GM12878 (cell line): ENCODE measurements at regions not wholly inside any gene's neighbourhood (a gene's known extent, or its start where the extent isn't known, plus 50 kb on each side); places are given as distances from the start of the nearest gene placed in this dataset.

Source experiments
- ATAC-seq: fragments of 200-7000 bp; cut with Tn5 transposase; 3 replicates; pipeline ENCODE4 v1.9.1; 2020; ENCODE audit warnings: mild to moderate bottlenecking, moderate library complexity
- BruUV-seq: library from RNA; stranded (reverse); fragments of 400-500 nt; replicated peaks from 2 replicates; lab custom pipeline; 2021; lab: Mats Ljungman, UMichigan
- CTCF ChIA-PET: fragments of 300-600 bp; sonication (Branson Sonifier 250); formaldehyde crosslinking; extraction: SDS; loops from one replicate; lab custom pipeline; 2021; ENCODE audit warnings: inconsistent platforms; lab: Yijun Ruan, JAX
- POLR2A ChIA-PET: fragments of 350-600 bp; formaldehyde crosslinking; extraction: SDS; loops from one replicate; lab custom pipeline; 2021; ENCODE audit warnings: inconsistent platforms; lab: Charles Lee
- RAD21 ChIA-PET: fragments of 300-600 bp; sonication (Branson Sonifier 250); formaldehyde crosslinking; loops from one replicate; lab custom pipeline; 2023; ENCODE audit warnings: antibody characterized with exemption; ENCODE audit not compliant: unreplicated experiment; lab: Charles Lee
- SMC1A ChIA-PET: fragments of 300-600 bp; sonication (Branson Sonifier 250); formaldehyde crosslinking; loops from one replicate; lab custom pipeline; 2023; ENCODE audit not compliant: unreplicated experiment, uncharacterized antibody; lab: Charles Lee
- DNase-seq: peaks from one replicate; pipeline ENCODE4 v3.0.0-alpha.2; 2011; ENCODE audit warnings: low read depth, low spot score
- FAIRE-seq: peaks from 3 replicates; lab custom pipeline; 2011; peaks lifted over from hg19 to GRCh38; lab: Jason Lieb, UNC
- H2AFZ ChIP-seq: 2 replicates; pipeline ENCODE4 v1.6.0; 2011; ENCODE audit warnings: low read depth, low read length, control low read depth; ENCODE audit not compliant: control insufficient read depth
- H3K27ac ChIP-seq: 2 replicates; pipeline ENCODE4 v1.5.1; 2011; ENCODE audit warnings: control low read depth; ENCODE audit not compliant: control insufficient read depth, insufficient read depth
- H3K27me3 ChIP-seq, 2 experiments: replicated peaks in 1 of 2; 2 replicates each; pipeline versions ENCODE4 v1.6.0 to v1.6.1; 2011; ENCODE audit warnings: low read length in 1 of 2; ENCODE audit not compliant: control insufficient read depth in 2 of 2, insufficient read depth in 2 of 2
- H3K36me3 ChIP-seq, 2 experiments: 2 replicates each; pipeline ENCODE4 v1.5.1; 2011; ENCODE audit warnings: low read length in 1 of 2; ENCODE audit not compliant: control insufficient read depth in 2 of 2, insufficient read depth in 2 of 2
- H3K4me1 ChIP-seq: 2 replicates; pipeline ENCODE4 v1.6.1; 2011; ENCODE audit warnings: mild to moderate bottlenecking, low read length, moderate library complexity, mixed read lengths; ENCODE audit not compliant: control insufficient read depth, insufficient read depth
- H3K4me2 ChIP-seq: 2 replicates; pipeline ENCODE4 v1.6.0; 2011; ENCODE audit warnings: control low read depth; ENCODE audit not compliant: control insufficient read depth, insufficient read depth
- H3K4me3 ChIP-seq: fragments of 200-600 bp; sonication (generic); 2 replicates; pipeline ENCODE4 v1.5.1; 2016
- H3K79me2 ChIP-seq: 2 replicates; pipeline ENCODE4 v1.6.0; 2011; ENCODE audit warnings: low read length; ENCODE audit not compliant: control insufficient read depth, insufficient read depth
- H3K9ac ChIP-seq: 2 replicates; pipeline ENCODE4 v1.8.0; 2011; ENCODE audit warnings: low read length, control low read depth, mixed read lengths; ENCODE audit not compliant: control insufficient read depth, insufficient read depth
- H3K9me3 ChIP-seq: replicated peaks from 3 replicates; pipeline ENCODE4 v1.5.1; 2011; ENCODE audit warnings: mild to moderate bottlenecking, low read length; ENCODE audit not compliant: control insufficient read depth, insufficient read depth
- H4K20me1 ChIP-seq: 2 replicates; pipeline ENCODE4 v1.6.0; 2011; ENCODE audit not compliant: control insufficient read depth, insufficient read depth
- MTA3 ChIP-seq: IDR thresholded peaks from 2 replicates; pipeline ENCODE4 v1.6.1; 2012; ENCODE audit warnings: low read length, inconsistent platforms, borderline replicate concordance
- POLR2AphosphoS2 ChIP-seq: IDR thresholded peaks from 2 replicates; pipeline ENCODE4 v1.6.1; 2011; ENCODE audit warnings: low read depth, mild to moderate bottlenecking, low read length, improper control_type of control experiment, moderate library complexity
- RBBP5 ChIP-seq: fragments of 200-600 bp; sonication (generic); conservative IDR thresholded peaks from 2 replicates; pipeline ENCODE4 v1.6.1; 2016
- SRF ChIP-seq, 2 experiments: IDR thresholded peaks; 2 replicates each; pipeline ENCODE4 v1.6.1; 2011; ENCODE audit warnings: low read depth in 2 of 2, low read length in 2 of 2, mild to moderate bottlenecking in 1 of 2, moderate library complexity in 1 of 2
- WGBS: methylation state at CpG from one replicate; pipeline ENCODE4 v1.1.6; 2016; ENCODE audit warnings: low lambda C conversion rate; ENCODE audit not compliant: insufficient replicate concordance, insufficient coverage; ENCODE audit errors: missing lambda C conversion rate; 5-methylcytosine and 5-hydroxymethylcytosine counted together
- in situ Hi-C: fragments of 300-500 bp; cut with MboI; formaldehyde crosslinking; loops from 9 replicates; pipeline ENCODE4 v1.14.3; 2018; ENCODE audit warnings: mixed read lengths
- intact Hi-C: fragments of 100-400 bp; cut with micrococcal nuclease; formaldehyde crosslinking; loops from one replicate; pipeline ENCODE4 v1.14.2; 2022; ENCODE audit not compliant: unreplicated experiment
- TF ChIP-seq, protein P1 (sequence below): fragments of 450-650 bp; IDR thresholded peaks from 2 replicates; pipeline ENCODE4 v1.6.1; 2017; ENCODE audit warnings: antibody characterized with exemption, mild to moderate bottlenecking, moderate library complexity

DNA sequence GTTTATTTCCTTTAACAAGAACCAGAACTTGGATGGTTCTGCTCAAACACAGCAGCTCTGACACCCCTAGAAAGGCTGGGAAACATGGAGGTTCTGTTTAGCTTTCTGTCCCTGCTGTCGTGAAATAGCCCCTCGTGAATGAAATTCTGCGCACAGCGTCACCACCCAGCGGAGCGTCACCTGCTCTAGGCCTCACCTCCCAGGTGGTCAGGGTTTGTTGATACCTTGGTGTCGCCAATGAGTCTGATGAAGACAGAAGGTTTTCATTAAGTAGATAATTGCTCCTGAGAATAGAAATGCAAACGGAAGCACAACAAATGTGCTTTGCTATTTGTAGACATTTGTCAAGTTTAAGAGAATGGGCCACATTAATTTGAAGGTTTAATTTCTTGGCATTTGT, 135.1 kb downstream of the EDN3 start:
- Histone ChIP-seq H3K36me3 (no peaks in the 10 kb centered on the region), H3K9ac (no peak overlapping the region), H3K4me1 (no peaks in the 10 kb centered on the region), H3K27me3 (peaks cover 0 to under 1% of the 10 kb centered on the region in 2 experiments; a peak in 1 of 4 replicates), H3K9me3 (no peaks in the 10 kb centered on the region), H2AFZ (no peak overlapping the region), H4K20me1 (no peaks in the 10 kb centered on the region), H3K4me3 (no peak overlapping the region), H3K79me2 (no peaks in the 10 kb centered on the region), H3K27ac (no peak overlapping the region), H3K4me2 (no peak overlapping the region)
- 55% methylated on average over 8 of the region's 8 CpGs for whole genome bisulfite sequencing
- in situ Hi-C loops = no loop called here
- POLR2A ChIA-PET = no interaction called here
- FAIRE-seq (no peak), DNase-seq (no peak), ATAC-seq (no peak)
- TF ChIP-seq SRF (IDR thresholded peaks at IDR 0.05; ENCODE audit: low read depth in 2 of 2, low read length in 2 of 2) (no peak), MTA3 (no peak), RBBP5 (no peak), POLR2AphosphoS2 (no peak)
- TF ChIP-seq, protein P1, sequence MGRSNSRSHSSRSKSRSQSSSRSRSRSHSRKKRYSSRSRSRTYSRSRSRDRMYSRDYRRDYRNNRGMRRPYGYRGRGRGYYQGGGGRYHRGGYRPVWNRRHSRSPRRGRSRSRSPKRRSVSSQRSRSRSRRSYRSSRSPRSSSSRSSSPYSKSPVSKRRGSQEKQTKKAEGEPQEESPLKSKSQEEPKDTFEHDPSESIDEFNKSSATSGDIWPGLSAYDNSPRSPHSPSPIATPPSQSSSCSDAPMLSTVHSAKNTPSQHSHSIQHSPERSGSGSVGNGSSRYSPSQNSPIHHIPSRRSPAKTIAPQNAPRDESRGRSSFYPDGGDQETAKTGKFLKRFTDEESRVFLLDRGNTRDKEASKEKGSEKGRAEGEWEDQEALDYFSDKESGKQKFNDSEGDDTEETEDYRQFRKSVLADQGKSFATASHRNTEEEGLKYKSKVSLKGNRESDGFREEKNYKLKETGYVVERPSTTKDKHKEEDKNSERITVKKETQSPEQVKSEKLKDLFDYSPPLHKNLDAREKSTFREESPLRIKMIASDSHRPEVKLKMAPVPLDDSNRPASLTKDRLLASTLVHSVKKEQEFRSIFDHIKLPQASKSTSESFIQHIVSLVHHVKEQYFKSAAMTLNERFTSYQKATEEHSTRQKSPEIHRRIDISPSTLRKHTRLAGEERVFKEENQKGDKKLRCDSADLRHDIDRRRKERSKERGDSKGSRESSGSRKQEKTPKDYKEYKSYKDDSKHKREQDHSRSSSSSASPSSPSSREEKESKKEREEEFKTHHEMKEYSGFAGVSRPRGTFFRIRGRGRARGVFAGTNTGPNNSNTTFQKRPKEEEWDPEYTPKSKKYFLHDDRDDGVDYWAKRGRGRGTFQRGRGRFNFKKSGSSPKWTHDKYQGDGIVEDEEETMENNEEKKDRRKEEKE = no peak
- no TSS peak for BruUV-seq
- RAD21 ChIA-PET = no interaction called here
- CTCF ChIA-PET = interaction anchor here (0.8 kb wide), 1 partner anchor 60 kb away, joined by 3 read pairs; no protein-coding TSS in a partner anchor
- intact Hi-C loops = no loop called here
- SMC1A ChIA-PET = no interaction called here
